Superior temporal gyrus (tissue), 1 donor: ENCODE measurements at regions not wholly inside any gene's neighbourhood (a gene's known extent, or its start where the extent isn't known, plus 50 kb on each side); places are given as distances from the start of the nearest gene placed in this dataset.
"Not testable (repeated sequence)": the region's sequence is repeated elsewhere in the genome, so short reads cannot be mapped to it uniquely, and the experiment has no call there.

Experiments
- DNase-seq: peaks from one replicate; pipeline ENCODE4 v3.0.0-alpha.2; 2016; ENCODE audit errors: extremely low spot score

- no peak for DNase-seq
Measured at GRCh38 chr10:129194181-129194870, 272.7 kb upstream of the MGMT start.

- no peak for DNase-seq
Measured at GRCh38 chr10:129199826-129200225, 267.2 kb upstream of the MGMT start.

GRCh38 chr10:129203819-129204218, 263.2 kb upstream of the MGMT start:
- no peak for DNase-seq

- no peak for DNase-seq
Measured at GRCh38 chr10:129207297-129207696, 259.7 kb upstream of the MGMT start.

- no peak for DNase-seq
Measured at GRCh38 chr10:129210876-129211275, 256.2 kb upstream of the MGMT start.

GRCh38 chr10:129213256-129213655, 253.8 kb upstream of the MGMT start:
- no peak for DNase-seq

- not testable (repeated sequence) for DNase-seq
Measured at GRCh38 chr10:129213996-129214395, 253.0 kb upstream of the MGMT start.

GRCh38 chr10:129219364-129219763, 247.7 kb upstream of the MGMT start:
- no peak for DNase-seq

- DNase-seq: no peak
Measured at GRCh38 chr10:129222436-129222835, 244.6 kb upstream of the MGMT start.

GRCh38 chr10:129223363-129223762, 243.7 kb upstream of the MGMT start:
- no peak for DNase-seq

GRCh38 chr10:129224065-129224464, 243.0 kb upstream of the MGMT start:
- DNase-seq: no peak

- DNase-seq: no peak
Measured at GRCh38 chr10:129231821-129232220, 235.2 kb upstream of the MGMT start.

- no peak for DNase-seq
Measured at GRCh38 chr10:129233351-129234148, 233.5 kb upstream of the MGMT start.

- DNase-seq: no peak
Measured at GRCh38 chr10:129236274-129236691, 230.8 kb upstream of the MGMT start.

GRCh38 chr10:129241461-129241860, 225.6 kb upstream of the MGMT start:
- DNase-seq: no peak

- no peak for DNase-seq
Measured at GRCh38 chr10:129244298-129244697, 222.7 kb upstream of the MGMT start.

- no peak for DNase-seq
Measured at GRCh38 chr10:129244757-129245156, 222.3 kb upstream of the MGMT start.

- no peak for DNase-seq
Measured at GRCh38 chr10:129253161-129253864, 213.7 kb upstream of the MGMT start.

- no peak for DNase-seq
Measured at GRCh38 chr10:129253865-129254179, 213.2 kb upstream of the MGMT start.

- DNase-seq: no peak
Measured at GRCh38 chr10:129258283-129258923, 208.6 kb upstream of the MGMT start.

GRCh38 chr10:129259128-129259815, 207.8 kb upstream of the MGMT start:
- no peak for DNase-seq

- DNase-seq: no peak
Measured at GRCh38 chr10:129272176-129272575, 194.9 kb upstream of the MGMT start.
